RPMI8226 (cell line): ENCODE measurements at regions not wholly inside any gene's neighbourhood (a gene's known extent, or its start where the extent isn't known, plus 50 kb on each side); places are given as distances from the start of the nearest gene placed in this dataset.

ENCODE experiments used
- DNase-seq: peaks from one replicate; pipeline ENCODE4 v3.0.0-alpha.2; 2015

DNA sequence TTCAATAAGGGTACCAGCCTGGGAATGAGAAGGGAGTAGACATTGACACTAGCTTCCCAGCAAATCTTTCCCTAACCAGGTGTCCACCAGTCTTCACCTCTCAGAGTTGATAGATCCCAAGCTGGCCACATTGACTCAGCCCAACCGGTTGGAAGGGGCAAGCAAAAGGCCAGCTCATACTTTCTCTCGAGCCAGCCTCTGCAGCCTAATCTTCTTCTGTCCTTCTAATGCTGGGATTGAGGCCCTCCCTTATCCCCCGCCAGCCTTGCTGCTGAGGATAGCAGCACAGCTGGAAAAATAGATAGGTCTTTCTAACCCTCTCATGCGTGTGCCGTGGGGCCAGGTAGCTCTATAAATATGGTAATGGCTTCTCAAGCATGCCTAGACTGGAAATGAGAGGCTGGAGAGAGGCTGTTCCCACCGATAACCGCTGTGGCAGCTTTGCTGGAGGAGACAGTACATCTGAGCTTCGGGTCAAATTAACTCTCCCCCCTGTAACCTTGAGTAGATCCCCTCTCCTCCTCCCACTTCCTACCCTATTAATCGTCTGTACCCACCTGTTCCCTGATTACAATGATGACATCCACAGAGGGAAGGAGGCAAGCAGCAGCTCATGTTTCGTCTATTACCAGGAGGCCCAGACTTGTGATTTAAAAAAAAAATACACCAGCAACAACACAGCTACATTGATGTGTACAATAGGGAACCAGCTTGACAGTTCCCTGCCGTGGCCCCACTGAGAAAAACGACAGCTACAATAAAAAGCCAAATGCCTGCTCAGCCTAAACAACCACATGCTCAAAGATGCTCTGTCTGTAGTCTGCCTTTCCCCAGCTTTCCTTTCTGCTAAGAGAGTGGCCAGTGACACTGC lies 219.9 kb upstream of the BRINP1 start:
- no peak for DNase-seq

DNA sequence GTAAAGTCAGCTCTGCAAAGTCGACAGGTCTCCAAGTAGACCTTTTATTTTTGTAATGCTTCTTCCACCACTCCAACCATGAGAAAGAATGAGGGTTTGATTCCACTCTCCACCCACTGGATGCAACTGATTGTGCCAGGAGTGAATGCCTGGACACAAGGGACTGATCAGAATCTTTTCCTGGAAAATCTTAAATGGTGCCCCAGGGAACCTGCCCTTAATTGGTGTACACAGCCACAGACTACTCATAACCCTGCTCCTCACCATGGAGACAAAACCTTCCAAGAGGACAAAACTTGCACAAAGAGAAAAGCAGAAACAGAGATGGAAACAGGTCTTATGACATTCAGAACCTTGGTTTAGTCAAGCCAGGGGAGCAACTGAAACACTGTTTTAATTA lies 208.6 kb upstream of the BRINP1 start:
- DNase-seq = no peak

DNA sequence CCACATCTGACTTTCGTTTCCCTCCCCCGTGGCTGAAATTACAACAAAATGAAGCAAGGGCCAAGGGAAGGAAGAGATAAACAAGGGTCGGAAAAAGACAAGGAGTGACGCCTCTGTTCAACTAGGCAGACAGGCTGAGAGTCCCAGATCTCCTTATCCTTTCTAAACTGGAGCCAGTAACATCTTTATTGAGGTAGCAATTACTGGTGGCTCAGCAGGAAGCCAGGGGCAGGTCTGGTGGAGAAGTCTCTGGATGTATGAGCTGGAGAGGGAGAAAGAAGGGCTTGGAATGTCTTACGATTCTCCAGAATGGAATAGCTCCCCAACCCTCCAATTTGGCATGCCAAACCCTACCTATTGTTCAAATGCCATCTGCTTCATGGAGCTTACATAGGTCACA lies 190.8 kb upstream of the BRINP1 start:
- no peak for DNase-seq

DNA sequence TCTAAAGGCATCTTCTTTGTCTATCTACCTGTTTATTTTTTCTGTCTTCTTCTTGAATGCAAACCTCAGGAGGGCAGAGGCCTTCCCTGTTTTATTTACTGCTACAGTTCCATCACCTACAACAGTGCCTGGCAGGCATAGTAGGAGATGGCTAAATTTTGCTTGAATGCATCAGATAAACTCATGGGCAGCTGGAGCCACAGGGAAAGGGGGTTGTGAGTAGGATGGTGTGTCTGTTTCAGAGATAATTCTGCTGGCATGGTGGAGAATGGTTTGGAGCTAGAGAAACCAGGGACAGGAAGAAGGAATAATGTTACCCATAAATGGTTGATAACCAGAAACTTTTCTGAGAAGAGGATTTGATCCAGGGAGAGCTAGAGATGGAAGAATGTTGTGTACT lies 189.8 kb upstream of the BRINP1 start:
- no peak for DNase-seq

DNA sequence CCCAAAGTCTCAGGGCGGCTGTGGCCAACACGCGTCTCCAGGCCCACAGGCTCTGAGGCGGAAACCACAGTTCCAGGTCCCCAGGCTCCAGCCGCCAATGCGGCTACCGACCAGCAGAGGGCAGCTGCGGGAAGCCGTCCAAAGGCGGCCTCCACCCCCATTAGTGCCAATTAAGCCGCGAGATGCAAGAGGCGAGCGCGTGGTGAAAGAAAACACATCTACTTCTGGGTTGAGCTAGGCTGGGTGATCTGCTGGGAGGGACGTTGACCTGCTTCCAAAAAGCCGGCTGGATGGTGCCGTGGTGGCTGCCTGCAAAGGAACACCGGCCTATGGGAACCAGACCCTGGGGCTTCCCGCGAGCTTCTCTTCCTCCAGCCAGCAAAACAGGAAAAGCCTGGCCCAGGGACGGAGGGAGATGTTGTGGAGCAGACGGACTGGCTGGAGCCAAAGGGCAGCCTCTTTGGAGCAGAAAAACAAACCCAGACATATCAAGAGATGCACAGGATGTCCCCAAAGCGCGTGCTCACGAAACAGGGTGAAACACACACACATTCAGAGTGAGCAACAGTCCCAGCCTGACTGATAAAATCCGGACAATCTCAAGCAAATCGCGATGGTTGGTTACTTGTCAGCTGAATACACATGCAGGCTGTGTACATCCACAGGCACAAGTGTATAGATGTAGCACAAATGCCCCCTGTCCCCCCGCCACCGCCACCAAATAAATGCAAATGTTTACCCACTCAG lies 187.1 kb upstream of the BRINP1 start:
- DNase-seq = peak; percentile 65

DNA sequence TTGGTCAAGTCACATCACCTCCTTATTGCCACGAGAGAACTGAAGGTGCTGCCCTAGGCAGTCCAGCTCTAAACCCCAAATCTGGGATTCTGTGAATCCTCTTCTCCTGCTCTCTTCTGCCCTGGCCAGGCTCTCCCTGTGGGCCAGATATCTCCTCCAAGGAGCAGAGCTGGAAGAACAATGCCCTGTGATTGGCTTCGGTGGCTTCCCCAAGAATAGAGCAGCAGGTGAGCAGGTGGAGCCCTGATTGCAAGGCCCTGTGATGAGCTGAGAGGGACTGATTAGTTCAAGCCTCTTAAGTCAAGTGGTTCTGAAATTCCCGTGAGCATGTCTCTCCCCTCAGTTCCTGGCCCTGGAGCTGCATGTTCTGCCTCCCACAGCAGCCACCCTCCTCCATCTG lies 175.3 kb upstream of the BRINP1 start:
- no peak for DNase-seq

DNA sequence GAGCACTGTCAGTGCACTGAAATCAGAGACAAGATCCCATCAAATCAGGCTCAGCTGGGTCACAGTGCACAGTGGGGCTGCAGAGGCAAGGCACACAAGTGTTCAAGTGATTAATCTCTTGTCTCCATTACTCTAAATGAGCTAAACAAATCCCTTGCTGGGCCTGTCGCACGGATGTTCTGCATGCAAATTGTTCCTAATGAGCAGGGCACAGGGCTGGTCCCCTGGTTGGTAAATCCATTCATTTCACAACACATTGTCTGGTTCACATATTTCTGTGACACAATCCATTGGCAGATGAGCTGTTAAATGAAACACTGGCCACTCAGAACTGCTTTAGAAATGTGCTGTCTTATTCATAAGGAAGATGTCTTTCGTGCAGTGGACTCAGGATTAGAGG lies 167.9 kb upstream of the BRINP1 start:
- no peak for DNase-seq

DNA sequence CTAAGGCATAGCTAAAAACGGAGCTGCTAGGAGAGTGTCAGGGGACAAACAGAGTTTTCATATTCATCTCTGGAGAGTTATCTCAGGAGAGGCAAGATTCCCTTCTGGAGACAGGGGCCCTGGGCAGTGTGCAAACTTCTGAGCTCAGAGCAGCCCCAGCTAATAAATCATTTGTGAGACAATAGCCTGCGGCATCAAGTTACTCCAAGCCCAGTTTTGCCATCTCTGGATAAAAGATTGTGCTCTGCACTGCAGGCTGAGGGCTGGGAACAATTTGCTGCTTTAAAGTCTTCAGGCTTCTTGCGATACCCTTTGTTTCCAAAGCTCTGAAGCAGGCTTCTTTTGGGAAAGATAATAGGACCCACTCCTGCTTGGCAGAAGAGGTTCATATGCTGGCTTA lies 164.3 kb upstream of the BRINP1 start:
- no peak for DNase-seq

DNA sequence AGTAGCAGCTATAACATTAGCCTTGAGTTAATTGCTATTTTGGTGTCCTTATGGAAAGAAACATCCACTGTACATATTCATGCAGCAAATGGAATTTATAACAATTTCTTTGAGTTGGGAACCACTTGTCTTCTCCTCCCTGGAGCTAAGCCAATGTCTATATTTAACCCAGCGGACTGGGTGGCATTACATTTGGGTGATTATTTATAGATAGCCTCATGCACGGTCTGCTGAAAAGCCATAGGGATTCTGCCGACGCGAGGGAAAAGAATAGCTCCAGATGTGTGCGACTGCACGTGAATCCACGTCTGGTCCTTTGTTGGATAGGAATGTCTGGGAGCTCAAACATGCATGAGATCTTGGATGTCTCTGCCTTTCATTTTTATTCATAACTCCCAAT lies 157.5 kb upstream of the BRINP1 start:
- DNase-seq = no peak

DNA sequence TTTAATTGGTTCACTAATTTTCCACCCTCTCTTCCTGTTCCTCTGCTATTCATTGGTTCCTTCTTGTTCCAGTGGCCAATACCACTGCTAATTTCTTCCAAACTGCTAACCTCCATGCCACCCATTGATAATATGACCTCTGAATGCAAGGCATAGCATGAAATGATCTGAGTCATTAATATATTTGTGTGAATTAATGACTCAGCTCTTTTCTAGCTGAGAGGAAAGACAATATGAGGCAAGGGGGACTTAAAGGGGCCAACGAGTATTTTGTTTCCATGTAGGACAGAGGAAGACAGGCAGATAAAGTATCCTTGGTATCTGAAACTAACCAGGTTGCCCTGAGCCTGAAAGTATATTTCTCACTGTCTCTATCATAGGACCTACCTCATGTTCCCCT lies 154.3 kb upstream of the BRINP1 start:
- DNase-seq = no peak

DNA sequence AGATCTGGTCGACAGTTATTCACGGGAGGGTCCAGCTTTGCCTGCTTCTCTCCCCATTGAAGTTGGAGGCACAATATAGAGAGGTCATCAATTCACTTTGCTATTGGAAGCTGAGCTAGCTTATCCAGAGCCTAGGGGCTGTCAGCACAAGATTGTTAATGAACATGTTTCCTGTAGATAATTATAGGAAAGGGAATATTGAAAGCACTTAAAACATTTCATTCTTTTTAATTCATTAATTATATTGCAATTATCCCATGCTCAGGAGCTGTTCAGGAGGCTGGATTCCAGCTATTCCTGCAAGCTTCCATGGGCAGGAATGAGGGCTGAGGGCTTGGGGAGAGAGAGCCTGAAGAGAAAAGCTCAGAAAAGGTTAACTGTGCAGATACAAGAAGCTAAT lies 153.1 kb upstream of the BRINP1 start:
- no peak for DNase-seq

DNA sequence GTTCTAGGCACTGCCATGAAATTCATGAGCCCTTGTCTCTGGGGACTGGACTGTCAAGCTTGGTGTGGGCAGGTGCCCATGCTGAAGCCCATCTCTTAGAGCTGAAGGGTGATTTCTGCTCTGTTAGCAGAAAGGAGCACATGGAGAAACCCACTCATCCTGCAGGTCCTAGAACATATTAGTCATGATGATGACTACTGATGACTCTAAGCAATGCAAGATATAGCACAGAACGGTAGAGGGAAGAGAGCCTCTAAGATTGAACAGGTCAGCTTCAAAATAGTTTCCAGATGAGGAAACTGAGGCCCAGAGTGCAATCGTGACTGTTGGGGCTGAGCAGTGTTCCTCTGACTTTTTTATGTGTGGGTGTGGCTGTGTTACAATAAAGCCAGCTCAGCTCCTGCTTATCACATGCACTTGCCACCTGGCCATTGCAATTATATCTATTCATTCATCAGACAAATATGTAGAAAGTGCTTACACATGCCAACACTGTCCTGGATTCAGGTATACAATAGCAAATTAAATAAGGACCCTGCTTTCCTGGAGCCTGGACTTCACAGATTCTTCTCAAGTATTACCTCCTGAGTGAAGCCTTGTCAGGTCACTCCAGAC lies 140.2 kb upstream of the BRINP1 start:
- no peak for DNase-seq

DNA sequence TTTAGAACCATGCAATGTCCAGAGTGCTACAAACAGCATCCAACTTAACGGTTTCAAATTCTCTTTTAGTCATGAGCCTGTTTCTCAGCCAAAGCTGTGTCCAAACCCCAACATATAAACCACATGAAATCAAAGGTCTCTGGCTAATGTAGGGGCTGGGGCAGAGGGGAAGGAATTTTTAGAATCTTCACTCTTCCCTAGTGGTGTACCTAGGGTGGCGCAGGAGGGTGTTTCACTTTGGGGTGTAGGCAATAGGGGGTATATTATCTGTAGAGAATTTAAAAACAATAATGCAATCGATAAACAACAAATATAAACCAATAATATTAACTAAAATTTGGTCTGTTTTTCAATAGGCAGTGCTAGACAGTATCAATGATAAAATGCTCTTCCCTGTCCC lies 132.1 kb upstream of the BRINP1 start:
- no peak for DNase-seq

DNA sequence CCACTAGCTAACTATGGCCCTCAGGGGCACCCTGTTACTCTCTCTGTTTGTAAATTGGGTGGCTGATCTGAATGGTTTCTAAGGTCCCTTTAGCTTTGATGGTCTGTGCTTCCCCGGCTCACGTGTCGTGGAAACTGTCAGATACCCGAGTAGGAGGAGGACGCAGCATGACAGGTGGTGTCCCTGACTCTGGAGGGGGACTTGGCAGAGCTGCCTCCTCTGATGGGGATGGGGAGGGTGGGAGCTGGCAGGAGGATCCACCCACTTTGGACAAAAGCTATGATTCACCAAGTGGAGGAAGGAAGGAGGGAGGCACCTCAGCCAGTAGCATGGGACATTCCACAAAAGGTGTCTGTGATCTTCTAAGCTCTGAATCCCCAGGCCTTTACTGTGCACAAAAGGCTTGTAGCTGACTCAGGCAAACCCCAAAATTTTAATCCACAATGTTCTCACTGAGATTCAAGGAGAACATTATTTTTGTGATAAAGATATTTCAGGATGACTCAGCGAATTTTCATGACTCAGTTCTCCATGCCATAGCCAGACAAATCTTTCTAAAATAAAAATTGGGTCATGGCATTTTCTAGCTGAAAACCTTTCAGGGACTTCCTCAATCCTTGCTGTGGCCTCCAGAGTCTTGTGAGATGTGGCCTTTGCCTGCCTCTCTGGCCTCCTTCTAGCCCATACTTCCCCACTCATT lies 131.0 kb upstream of the BRINP1 start:
- no peak for DNase-seq

DNA sequence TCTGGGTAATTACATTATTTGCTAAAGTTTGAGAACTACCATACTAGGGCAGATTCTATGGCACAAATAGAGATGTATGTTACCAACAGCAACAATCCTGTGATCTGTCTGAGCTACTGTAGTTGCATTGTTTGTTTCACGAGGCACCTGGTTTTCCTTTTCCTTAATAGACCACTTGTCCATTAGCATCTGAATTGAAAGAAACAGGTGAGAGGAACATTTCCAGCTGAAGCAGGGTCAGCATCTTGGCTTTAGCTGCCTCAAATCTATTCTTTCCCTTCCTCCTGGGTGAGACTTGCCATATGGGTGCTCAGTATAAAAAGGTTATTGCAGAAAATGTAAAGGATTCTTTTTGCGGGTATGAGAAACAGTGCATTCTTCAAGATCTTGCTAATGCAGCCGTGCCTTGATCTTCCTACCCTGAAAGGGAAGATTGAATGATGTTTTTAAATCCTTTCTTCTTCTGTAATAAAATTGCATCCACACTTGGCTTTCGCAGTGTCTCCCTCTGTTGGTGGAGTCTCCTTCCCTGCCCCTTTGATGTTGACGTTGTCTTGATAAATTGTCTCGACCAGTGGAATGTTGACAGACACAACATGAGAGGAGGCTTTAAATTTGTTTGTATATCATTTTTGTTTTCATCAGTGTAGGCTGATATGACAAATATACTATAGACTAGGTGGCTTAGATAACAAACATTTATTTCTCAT lies 118.0 kb upstream of the BRINP1 start:
- no peak for DNase-seq

DNA sequence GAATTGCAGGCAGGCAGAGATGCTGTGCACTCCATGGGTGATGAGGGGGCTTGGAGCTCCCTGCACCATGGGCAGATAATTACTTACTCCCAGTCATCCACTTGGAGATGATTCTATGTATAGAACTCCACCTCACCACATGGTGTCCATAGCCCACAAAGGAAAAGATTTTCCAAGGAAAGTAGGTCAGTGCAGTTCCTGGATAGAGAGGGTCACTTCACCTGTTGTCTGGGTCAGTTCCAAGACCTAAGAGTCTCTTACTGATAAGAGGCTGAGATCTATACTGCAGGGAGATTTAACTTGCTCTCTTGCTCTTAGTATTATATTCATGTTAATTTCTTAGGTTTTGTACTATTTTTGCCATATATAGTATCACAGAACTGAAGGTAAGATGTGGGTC lies 113.9 kb upstream of the BRINP1 start:
- no peak for DNase-seq

DNA sequence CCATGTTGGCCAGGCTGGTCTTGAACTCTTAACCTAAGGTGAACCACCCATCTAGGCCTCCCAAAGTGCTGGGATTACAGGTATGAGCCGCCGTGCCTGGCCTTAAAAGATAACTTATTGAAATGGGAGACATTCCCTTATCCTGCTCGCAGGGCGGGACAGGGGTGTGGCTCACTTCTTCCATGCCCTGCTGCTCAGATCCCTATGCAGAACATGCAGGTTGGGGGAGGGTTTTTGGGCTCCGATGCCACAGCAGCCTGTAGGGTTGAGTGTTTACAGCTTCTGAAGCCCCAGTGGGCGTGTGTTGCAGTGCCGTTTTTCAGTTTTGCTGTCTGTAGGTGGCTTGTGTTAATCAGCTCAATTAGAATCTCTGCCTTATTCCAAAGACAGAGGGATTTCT lies 108.0 kb upstream of the BRINP1 start:
- DNase-seq = no peak

DNA sequence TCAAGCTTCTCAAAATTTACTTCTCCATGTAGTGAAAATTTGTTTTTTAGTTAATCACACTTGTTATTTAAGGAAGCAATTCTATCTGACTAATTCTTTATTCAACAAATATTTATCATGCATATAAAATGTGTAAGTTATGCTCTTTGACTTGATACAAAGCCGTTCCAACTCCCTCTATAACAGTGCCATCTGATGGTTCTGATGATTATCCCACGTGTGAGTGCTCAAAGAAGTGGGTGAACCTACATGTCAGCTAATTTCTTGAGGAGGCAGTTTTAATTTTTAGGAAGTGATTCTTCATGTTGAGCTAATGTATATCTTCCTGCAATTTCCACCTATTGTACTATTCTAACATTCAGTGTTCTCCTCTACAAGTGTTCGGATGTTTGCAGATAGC lies 88.8 kb upstream of the BRINP1 start:
- no peak for DNase-seq

DNA sequence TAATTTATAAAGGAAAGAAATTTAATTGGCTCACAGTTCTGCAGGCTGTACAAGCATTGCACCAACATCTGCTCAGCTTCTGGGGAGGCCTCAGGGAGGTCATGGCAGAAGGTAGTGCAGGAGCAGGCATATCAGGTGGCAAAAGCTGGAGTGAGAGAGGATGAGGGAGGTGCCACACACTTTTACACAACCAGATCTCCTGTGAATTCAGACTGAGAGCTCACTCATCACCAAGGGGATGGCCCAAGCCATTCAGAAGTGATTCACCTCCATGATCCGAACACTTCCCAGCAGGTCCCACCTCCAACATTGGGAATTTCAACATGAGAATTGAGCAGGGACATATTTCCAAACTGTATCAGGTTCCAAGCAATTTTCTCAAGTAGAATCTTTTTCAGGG lies 84.7 kb upstream of the BRINP1 start:
- DNase-seq = no peak

DNA sequence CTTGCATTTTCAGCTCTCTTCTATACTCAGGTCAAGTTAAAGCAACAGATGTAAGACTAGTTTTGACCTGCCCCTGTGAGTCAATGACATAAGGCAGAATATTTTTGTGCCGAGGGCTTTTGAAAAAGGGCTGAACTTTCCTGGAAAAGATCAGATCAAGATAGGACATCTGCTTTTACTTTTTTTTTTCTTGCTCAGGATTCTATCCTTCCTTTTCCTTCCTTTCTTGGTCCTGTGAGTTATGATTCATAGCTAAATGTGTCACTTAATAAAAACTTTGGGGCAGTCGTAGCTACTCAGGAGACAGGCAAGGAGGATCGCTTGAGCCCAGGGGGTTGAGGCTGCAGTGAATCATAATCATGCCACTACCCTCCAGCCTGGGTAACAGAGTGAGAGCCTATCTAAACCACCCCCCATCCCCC lies 84.3 kb upstream of the BRINP1 start:
- no peak for DNase-seq

DNA sequence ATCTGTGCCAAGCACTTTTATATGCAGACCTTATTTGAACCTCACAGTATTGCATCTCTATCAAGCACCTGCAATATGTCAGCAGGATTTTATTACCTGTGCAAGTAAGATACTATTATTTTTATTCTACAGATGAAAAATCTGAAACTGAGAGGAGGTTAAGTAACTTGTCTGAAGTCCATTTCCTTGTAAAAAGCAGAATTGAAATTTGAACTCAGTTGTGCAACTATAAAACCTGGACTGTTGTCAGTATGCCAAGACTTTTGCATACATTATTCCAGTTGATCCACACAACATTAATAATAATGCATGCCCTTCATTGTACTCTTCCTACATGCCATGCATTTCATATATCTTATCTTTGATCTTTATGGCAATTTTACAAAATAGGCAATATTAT lies 82.2 kb upstream of the BRINP1 start:
- no peak for DNase-seq

DNA sequence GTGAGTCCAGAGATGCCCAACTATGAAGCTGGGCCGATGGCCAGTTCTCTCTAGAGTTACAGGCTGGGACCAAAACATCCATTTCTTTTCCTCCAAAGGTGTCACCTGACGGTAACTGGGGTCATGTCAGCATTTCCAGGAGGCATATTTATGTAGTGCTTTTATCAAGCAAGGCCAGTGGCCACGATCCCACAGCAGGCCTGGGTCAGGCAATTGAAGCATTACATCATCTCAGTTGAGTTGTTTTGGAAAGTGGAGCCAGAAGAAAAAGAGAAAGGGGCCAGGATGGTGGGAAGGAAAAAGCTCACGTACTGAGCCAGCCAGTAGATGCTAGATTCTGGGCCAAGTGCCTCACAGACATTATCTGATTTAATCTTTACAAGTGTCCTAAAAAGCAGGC lies 73.9 kb upstream of the BRINP1 start:
- no peak for DNase-seq

DNA sequence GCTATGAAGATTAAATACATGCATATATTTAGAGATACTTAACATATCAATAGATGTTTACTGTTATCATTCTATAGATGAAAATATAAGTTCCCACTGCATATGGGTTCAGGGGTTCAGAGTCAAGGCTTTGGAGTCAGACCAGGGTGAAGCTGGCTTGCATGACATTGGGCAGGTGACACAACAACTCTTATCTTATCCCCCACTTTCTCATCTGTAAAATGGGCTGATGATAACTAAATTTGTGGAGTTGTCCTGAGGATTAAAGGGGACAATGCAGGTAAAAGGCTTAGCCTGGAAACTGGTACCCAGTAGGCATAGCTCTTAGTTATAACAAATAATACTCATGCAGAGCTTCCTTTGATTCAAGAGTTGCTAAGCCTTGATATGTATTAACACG lies 72.6 kb upstream of the BRINP1 start:
- DNase-seq = no peak
